NCI-H345 (cell line): ENCODE measurements at regions not wholly inside any gene's neighbourhood (a gene's known extent, or its start where the extent isn't known, plus 50 kb on each side); places are given as distances from the start of the nearest gene placed in this dataset.
"Not testable (repeated sequence)": the region's sequence is repeated elsewhere in the genome, so short reads cannot be mapped to it uniquely, and the experiment has no call there.

ENCODE experiments used
- DNase-seq: peaks from one replicate; lab custom pipeline; 2025; lab: John Stamatoyannopoulos, UW

- no peak for DNase-seq
These were observed 150.2 kb upstream of the MAMLD1 start for GRCh38 chrX:150212672-150213480.

- DNase-seq = no peak
These were observed 149.6 kb upstream of the MAMLD1 start for GRCh38 chrX:150213481-150214030.

GRCh38 chrX:150216000-150216399 lies 147.1 kb upstream of the MAMLD1 start:
- DNase-seq = not testable (repeated sequence)

GRCh38 chrX:150216716-150217115 lies 146.4 kb upstream of the MAMLD1 start:
- DNase-seq = no peak

GRCh38 chrX:150217609-150218008 lies 145.5 kb upstream of the MAMLD1 start:
- no peak for DNase-seq

- DNase-seq = no peak
These were observed 143.5 kb upstream of the MAMLD1 start for GRCh38 chrX:150219374-150220185.

GRCh38 chrX:150223176-150224015 lies 139.7 kb upstream of the MAMLD1 start:
- no peak for DNase-seq

GRCh38 chrX:150224676-150225075 lies 138.4 kb upstream of the MAMLD1 start:
- DNase-seq = no peak

- DNase-seq = no peak
These were observed 137.9 kb upstream of the MAMLD1 start for GRCh38 chrX:150225266-150225665.

- no peak for DNase-seq
These were observed 137.4 kb upstream of the MAMLD1 start for GRCh38 chrX:150225756-150226155.

GRCh38 chrX:150226223-150226965 lies 136.7 kb upstream of the MAMLD1 start:
- DNase-seq = no peak

GRCh38 chrX:150227321-150227860 lies 135.7 kb upstream of the MAMLD1 start:
- no peak for DNase-seq

GRCh38 chrX:150227873-150228410 lies 135.2 kb upstream of the MAMLD1 start:
- no peak for DNase-seq

GRCh38 chrX:150228431-150228830 lies 134.7 kb upstream of the MAMLD1 start:
- DNase-seq = no peak

- no peak for DNase-seq
These were observed 134.1 kb upstream of the MAMLD1 start for GRCh38 chrX:150229030-150229429.

GRCh38 chrX:150229481-150229880 lies 133.6 kb upstream of the MAMLD1 start:
- no peak for DNase-seq

GRCh38 chrX:150230952-150231351 lies 132.2 kb upstream of the MAMLD1 start:
- DNase-seq = not testable (repeated sequence)

GRCh38 chrX:150231368-150231767 lies 131.7 kb upstream of the MAMLD1 start:
- DNase-seq = not testable (repeated sequence)

GRCh38 chrX:150232222-150232621 lies 130.9 kb upstream of the MAMLD1 start:
- not testable (repeated sequence) for DNase-seq

- DNase-seq = no peak
These were observed 129.0 kb upstream of the MAMLD1 start for GRCh38 chrX:150234126-150234525.

GRCh38 chrX:150236327-150236726 lies 126.8 kb upstream of the MAMLD1 start:
- no peak for DNase-seq
